ENCODE measurements at regions not wholly inside any gene's neighbourhood (a gene's known extent, or its start where the extent isn't known, plus 50 kb on each side); places are given as distances from the start of the nearest gene placed in this dataset.

DNA sequence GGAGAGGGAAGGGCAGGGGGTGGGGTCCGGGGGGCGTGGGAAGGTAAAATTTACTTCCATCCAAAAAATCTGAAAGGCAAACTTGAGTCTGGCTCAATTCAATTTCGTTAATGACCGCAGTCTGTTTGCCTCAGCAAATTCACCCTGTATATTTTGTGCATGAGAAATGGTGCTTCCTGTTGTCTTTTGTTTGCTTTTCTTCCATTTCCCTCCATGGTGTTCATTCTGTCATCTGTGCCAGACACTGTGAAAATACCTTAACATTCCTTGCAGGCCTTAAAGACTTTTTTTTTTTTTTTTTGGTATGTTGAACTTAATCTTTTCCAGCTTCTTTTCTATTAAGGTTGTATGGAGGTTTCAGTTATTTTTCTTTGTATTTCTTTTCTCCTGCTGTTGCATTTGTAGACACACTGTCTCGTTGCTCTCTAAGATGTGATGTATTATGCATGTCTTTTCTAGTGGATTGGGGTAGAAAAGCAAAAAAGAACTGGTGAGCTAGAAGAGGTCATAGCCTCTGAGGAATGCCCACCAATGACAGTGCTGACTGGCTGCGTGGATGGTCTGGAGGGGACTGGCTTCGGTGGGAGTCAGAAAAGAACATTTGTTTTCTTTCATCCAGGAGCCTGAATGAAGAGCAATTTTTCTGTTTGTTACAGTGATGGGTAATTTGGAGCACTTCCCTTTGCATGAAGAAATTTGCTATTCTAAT, 585.0 kb upstream of the MAP3K7 start:
- Histone ChIP-seq H3K9me3 (ENCODE audit: control insufficient read depth, insufficient read depth, low read depth, low read length) (no peaks in the 10 kb centered on the region), H3K4me2 (ENCODE audit: extremely low read depth, insufficient read depth, low read length) (no peak overlapping the region), H3K4me3 (replicated peaks in 1 of 4; ENCODE audit: control extremely low read depth in 1 of 4, insufficient read depth in 1 of 4, low read depth in 3 of 4, low read length in 4 of 4) (no peak overlapping the region), H3K27ac (ENCODE audit: insufficient read depth, low read length) (no peak overlapping the region), H4K20me1 (ENCODE audit: control insufficient read depth, extremely low read depth, insufficient read depth, low read length) (no peaks in the 10 kb centered on the region), H3K79me2 (ENCODE audit: control insufficient read depth, insufficient read depth, low read length) (no peaks in the 10 kb centered on the region), H2AFZ (ENCODE audit: low read length) (no peak overlapping the region), H3K27me3 (ENCODE audit: control insufficient read depth, insufficient read depth, low read length) (no peaks in the 10 kb centered on the region), H3K36me3 (ENCODE audit: control insufficient read depth, insufficient read depth, low read length) (no peaks in the 10 kb centered on the region), H3K4me1 (ENCODE audit: control insufficient read depth, extremely low read depth, insufficient read depth, low read length) (no peaks in the 10 kb centered on the region), H3K9ac (ENCODE audit: insufficient read depth, low read length) (no peak overlapping the region)
- TF ChIP-seq, protein P1, sequence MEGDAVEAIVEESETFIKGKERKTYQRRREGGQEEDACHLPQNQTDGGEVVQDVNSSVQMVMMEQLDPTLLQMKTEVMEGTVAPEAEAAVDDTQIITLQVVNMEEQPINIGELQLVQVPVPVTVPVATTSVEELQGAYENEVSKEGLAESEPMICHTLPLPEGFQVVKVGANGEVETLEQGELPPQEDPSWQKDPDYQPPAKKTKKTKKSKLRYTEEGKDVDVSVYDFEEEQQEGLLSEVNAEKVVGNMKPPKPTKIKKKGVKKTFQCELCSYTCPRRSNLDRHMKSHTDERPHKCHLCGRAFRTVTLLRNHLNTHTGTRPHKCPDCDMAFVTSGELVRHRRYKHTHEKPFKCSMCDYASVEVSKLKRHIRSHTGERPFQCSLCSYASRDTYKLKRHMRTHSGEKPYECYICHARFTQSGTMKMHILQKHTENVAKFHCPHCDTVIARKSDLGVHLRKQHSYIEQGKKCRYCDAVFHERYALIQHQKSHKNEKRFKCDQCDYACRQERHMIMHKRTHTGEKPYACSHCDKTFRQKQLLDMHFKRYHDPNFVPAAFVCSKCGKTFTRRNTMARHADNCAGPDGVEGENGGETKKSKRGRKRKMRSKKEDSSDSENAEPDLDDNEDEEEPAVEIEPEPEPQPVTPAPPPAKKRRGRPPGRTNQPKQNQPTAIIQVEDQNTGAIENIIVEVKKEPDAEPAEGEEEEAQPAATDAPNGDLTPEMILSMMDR (conservative IDR thresholded peaks at IDR 0.05 in 1 of 2, IDR thresholded peaks at IDR 0.05 in 1 of 2; ENCODE audit: low read depth in 1 of 2, low read length in 2 of 2) = no peak
- no peak for TF ChIP-seq EZH2 (IDR thresholded peaks at IDR 0.05; ENCODE audit: low read length, missing control alignments)
- no peak for DNase-seq (ENCODE audit: low read depth in 2 of 2)

DNA sequence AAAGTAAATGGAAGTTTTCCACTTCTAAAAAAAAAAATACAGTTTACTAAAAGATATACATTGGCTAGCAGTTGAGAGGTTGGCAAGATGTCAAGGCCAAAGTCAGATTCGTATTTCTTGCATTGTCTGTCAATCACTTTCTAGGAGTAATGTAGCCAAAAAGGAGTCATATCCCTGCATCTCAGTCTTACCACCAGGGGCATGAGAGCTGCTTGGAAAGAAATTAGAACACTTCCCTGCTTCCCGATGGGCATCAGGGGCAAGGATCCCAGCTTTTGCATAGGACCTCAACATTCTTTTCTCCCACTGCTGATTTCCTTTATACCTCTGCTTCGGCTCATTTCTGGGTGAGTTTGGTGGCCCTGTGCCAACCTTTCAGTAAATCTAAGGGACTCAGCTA, 581.0 kb upstream of the MAP3K7 start:
- Histone ChIP-seq H3K9me3 (ENCODE audit: control insufficient read depth, insufficient read depth, low read depth, low read length) (no peaks in the 10 kb centered on the region), H3K79me2 (ENCODE audit: control insufficient read depth, insufficient read depth, low read length) (no peaks in the 10 kb centered on the region), H3K36me3 (ENCODE audit: control insufficient read depth, insufficient read depth, low read length) (no peaks in the 10 kb centered on the region), H3K27ac (ENCODE audit: insufficient read depth, low read length) (no peak overlapping the region), H4K20me1 (ENCODE audit: control insufficient read depth, extremely low read depth, insufficient read depth, low read length) (no peaks in the 10 kb centered on the region), H3K27me3 (ENCODE audit: control insufficient read depth, insufficient read depth, low read length) (no peaks in the 10 kb centered on the region), H3K4me2 (ENCODE audit: extremely low read depth, insufficient read depth, low read length) (no peak overlapping the region), H3K4me1 (ENCODE audit: control insufficient read depth, extremely low read depth, insufficient read depth, low read length) (no peaks in the 10 kb centered on the region), H2AFZ (ENCODE audit: low read length) (no peak overlapping the region), H3K4me3 (replicated peaks in 1 of 4; ENCODE audit: control extremely low read depth in 1 of 4, insufficient read depth in 1 of 4, low read depth in 3 of 4, low read length in 4 of 4) (no peak overlapping the region), H3K9ac (ENCODE audit: insufficient read depth, low read length) (no peak overlapping the region)
- TF ChIP-seq EZH2 (IDR thresholded peaks at IDR 0.05; ENCODE audit: low read length, missing control alignments) = no peak
- TF ChIP-seq, protein P1 (conservative IDR thresholded peaks at IDR 0.05 in 1 of 2, IDR thresholded peaks at IDR 0.05 in 1 of 2; ENCODE audit: low read depth in 1 of 2, low read length in 2 of 2) = peak in 1 of 2 donors; percentile 52
- DNase-seq (ENCODE audit: low read depth in 2 of 2) = no peak

DNA sequence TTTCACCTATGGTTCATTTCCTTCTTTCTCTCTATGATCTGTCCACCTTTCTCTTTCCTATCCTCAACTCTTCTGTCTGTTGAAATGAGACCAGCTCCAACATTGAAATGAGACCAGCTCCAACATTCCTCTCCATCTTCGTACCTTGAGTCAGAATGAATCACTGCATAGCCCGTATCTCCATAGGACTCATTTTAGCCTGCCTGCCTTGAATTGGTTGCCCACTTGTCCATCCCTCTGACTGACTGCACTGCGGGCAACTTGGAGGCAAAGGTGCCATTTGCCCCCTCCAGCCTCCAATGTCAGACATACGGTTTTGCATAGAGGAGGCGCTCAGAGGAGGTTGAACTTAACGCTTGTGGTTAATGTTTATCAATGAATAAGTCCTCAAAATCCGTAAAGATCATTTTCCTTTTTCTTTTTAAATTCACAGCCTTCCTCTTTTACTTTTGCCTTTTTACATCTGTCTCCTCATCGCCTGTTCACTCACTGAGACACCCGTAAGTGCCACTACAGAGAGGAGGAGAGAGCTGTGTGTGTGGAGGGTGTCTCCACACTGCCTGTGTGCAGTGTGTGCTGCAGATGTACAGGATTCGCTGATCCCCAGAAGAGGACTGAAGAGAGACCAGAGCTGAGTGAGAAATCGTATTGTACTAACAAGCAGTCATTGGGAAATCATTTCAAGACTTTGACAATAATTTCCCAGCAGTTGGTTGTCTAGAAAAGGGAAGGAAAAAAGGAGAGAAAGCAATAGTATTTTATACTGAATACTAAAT, 579.6 kb upstream of the MAP3K7 start:
- no peak overlapping the region for H2AFZ ChIP-seq (ENCODE audit: low read length)
- TF ChIP-seq, protein P1 (conservative IDR thresholded peaks at IDR 0.05 in 1 of 2, IDR thresholded peaks at IDR 0.05 in 1 of 2; ENCODE audit: low read depth in 1 of 2, low read length in 2 of 2) = no peak
- TF ChIP-seq EZH2 (IDR thresholded peaks at IDR 0.05; ENCODE audit: low read length, missing control alignments) = no peak
- H3K27me3 ChIP-seq (ENCODE audit: control insufficient read depth, insufficient read depth, low read length) = no peaks in the 10 kb centered on the region
- H3K4me3 ChIP-seq (replicated peaks in 1 of 4; ENCODE audit: control extremely low read depth in 1 of 4, insufficient read depth in 1 of 4, low read depth in 3 of 4, low read length in 4 of 4) = no peak overlapping the region
- H3K4me2 ChIP-seq (ENCODE audit: extremely low read depth, insufficient read depth, low read length) = no peak overlapping the region
- H3K9ac ChIP-seq (ENCODE audit: insufficient read depth, low read length) = no peak overlapping the region
- no peaks in the 10 kb centered on the region for H3K9me3 ChIP-seq (ENCODE audit: control insufficient read depth, insufficient read depth, low read depth, low read length)
- H3K4me1 ChIP-seq (ENCODE audit: control insufficient read depth, extremely low read depth, insufficient read depth, low read length) = no peaks in the 10 kb centered on the region
- H3K79me2 ChIP-seq (ENCODE audit: control insufficient read depth, insufficient read depth, low read length) = no peaks in the 10 kb centered on the region
- no peaks in the 10 kb centered on the region for H3K36me3 ChIP-seq (ENCODE audit: control insufficient read depth, insufficient read depth, low read length)
- H4K20me1 ChIP-seq (ENCODE audit: control insufficient read depth, extremely low read depth, insufficient read depth, low read length) = no peaks in the 10 kb centered on the region
- no peak overlapping the region for H3K27ac ChIP-seq (ENCODE audit: insufficient read depth, low read length)
- DNase-seq (ENCODE audit: low read depth in 2 of 2) = peak in 1 of 2 donors; percentile 55

Data from fibroblast of lung (primary cell).